Omental fat pad (tissue), 3 donors: ENCODE measurements at regions not wholly inside any gene's neighbourhood (a gene's known extent, or its start where the extent isn't known, plus 50 kb on each side); places are given as distances from the start of the nearest gene placed in this dataset.

Source experiments
- ATAC-seq: fragments of 150-250 bp; one replicate; pipeline ENCODE4 v1.9.1; 2016; ENCODE audit warnings: mild to moderate bottlenecking, moderate library complexity; ENCODE audit not compliant: low FRiP score
- DNase-seq: peaks from one replicate; pipeline ENCODE4 v3.0.0-alpha.2; 2019; ENCODE audit warnings: low spot score
- CTCF ChIP-seq, 3 donors: fragments of 450-650 bp; IDR thresholded peaks; one replicate each; pipeline ENCODE4 v1.5.1; 2016 to 2017; ENCODE audit warnings: antibody characterized with exemption in 3 of 3, mild to moderate bottlenecking in 3 of 3, moderate library complexity in 2 of 3

GRCh38 chr16:86986809-86987487 lies 330.2 kb downstream of the C16orf95 start:
- no peak for ATAC-seq
- no peak for DNase-seq
- no peak for TF ChIP-seq CTCF (IDR thresholded peaks at IDR 0.05)

GRCh38 chr16:86987746-86988670 lies 329.2 kb downstream of the C16orf95 start:
- DNase-seq, result no peak
- ATAC-seq, result peak; percentile 24
- no peak for TF ChIP-seq CTCF (IDR thresholded peaks at IDR 0.05)

- no peak for TF ChIP-seq CTCF (IDR thresholded peaks at IDR 0.05)
- DNase-seq, result no peak
- no peak for ATAC-seq
Measured at GRCh38 chr16:86988920-86989696, 328.1 kb downstream of the C16orf95 start.

GRCh38 chr16:86990451-86990850 lies 326.7 kb downstream of the C16orf95 start:
- no peak for DNase-seq

GRCh38 chr16:86991679-86992078 lies 325.5 kb downstream of the C16orf95 start:
- no peak for ATAC-seq
- no peak for TF ChIP-seq CTCF (IDR thresholded peaks at IDR 0.05)
- DNase-seq, result no peak

More at GRCh38 chr16:86990451-86990850, 326.7 kb downstream of the C16orf95 start:
- no peak for ATAC-seq
- no peak for TF ChIP-seq CTCF (IDR thresholded peaks at IDR 0.05)

- TF ChIP-seq CTCF (IDR thresholded peaks at IDR 0.05), result no peak
- DNase-seq, result no peak
Measured at GRCh38 chr16:86992587-86992986, 324.6 kb downstream of the C16orf95 start.

More at GRCh38 chr16:86992587-86992986, 324.6 kb downstream of the C16orf95 start:
- no peak for ATAC-seq
